Erythroblast (primary cell): ENCODE measurements at regions not wholly inside any gene's neighbourhood (a gene's known extent, or its start where the extent isn't known, plus 50 kb on each side); places are given as distances from the start of the nearest gene placed in this dataset.

ENCODE experiments used
- GATA1 ChIP-seq: IDR thresholded peaks from 2 replicates; pipeline ENCODE4 v1.6.1; 2011; ENCODE audit warnings: low read depth, mild to moderate bottlenecking, control low read depth, low read length, moderate library complexity
- POLR2A ChIP-seq: IDR thresholded peaks from 2 replicates; pipeline ENCODE4 v1.6.1; 2011; ENCODE audit warnings: mild to moderate bottlenecking, low read length

GRCh38 chr1:194194724-194195123 lies 1008.3 kb upstream of the B3GALT2 start:
- TF ChIP-seq POLR2A: no peak
- TF ChIP-seq GATA1: no peak
